GM12872 (cell line): ENCODE measurements at regions not wholly inside any gene's neighbourhood (a gene's known extent, or its start where the extent isn't known, plus 50 kb on each side); places are given as distances from the start of the nearest gene placed in this dataset.

Experiments used
- TF ChIP-seq, protein P1 (sequence below): IDR thresholded peaks from 3 replicates; pipeline ENCODE4 v1.5.1; 2011; ENCODE audit warnings: low read depth, mild to moderate bottlenecking, low read length, moderate library complexity; ENCODE audit not compliant: insufficient read depth

DNA sequence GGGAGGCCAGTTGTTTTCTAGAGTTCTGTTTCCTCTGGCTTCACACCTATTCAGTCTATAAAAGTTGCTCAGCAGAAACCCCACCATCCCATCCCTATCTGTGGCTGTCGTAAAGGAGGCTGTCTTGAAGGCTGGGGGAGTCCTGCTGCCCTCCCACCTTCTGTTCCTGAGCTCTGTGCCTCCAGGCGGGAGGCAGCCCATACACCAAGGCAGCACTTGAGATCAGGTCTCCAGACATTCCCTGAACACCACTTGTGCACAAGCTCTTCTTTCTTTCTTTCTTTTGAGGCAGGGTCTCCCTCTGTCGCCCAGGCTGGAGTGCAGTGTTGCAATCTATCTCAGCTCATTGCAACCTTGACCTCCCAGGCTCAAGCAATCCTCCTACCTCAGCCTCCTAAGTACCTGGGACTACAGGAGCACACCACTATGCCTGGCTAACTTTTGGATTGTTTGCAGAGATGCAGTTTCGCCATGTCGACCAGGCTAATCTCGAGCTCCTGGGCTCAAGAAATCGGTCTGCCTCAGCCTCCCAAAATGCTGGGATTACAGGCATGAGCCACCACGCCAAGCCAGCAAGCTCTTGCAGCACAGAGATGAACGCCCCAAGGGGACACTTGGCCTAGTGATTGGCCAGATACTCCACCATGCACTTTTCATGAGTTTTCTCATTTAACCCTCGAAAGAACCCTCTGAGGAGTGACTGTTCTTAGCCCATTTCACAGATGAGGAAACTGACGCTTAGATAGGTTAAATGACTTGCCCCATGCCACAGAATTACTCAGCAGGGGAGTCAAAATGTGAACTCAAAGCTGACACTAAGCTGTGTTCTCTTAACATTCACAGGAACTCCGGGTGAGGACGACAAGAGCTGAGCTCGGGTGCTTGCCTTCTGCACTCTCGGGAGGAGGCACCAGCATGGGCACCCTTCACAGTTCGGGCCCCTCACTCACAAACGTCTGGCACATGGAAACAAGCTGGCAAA lies 55.8 kb upstream of the ENPP6 start:
- TF ChIP-seq, protein P1, sequence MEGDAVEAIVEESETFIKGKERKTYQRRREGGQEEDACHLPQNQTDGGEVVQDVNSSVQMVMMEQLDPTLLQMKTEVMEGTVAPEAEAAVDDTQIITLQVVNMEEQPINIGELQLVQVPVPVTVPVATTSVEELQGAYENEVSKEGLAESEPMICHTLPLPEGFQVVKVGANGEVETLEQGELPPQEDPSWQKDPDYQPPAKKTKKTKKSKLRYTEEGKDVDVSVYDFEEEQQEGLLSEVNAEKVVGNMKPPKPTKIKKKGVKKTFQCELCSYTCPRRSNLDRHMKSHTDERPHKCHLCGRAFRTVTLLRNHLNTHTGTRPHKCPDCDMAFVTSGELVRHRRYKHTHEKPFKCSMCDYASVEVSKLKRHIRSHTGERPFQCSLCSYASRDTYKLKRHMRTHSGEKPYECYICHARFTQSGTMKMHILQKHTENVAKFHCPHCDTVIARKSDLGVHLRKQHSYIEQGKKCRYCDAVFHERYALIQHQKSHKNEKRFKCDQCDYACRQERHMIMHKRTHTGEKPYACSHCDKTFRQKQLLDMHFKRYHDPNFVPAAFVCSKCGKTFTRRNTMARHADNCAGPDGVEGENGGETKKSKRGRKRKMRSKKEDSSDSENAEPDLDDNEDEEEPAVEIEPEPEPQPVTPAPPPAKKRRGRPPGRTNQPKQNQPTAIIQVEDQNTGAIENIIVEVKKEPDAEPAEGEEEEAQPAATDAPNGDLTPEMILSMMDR: no peak

DNA sequence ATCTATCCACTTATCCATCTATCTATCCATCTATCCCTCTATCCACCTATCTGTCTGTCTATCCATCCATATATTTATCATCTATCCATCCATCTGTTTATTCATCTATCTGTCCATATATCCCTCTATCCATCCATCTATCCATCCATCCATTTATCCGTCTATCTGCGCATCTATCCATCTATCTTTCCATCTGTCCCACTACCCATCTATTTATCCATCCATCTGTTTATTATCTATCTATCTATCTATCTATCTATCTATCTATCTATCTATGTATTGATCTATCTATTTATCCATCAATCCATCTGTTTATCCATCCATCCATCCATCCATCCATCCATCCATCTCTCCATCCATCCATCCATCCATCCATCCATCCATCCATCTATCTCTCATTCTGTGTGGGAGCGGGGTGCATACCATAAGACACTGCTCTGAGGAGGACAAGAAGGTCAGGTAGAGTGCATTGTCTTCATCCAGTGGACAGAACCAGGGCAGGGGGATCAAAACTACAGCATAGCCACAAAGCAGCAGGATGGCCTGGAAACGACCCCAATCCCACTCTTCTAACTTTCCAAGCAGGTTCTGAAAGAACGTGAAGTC lies 53.2 kb upstream of the ENPP6 start:
- TF ChIP-seq, protein P1: no peak

DNA sequence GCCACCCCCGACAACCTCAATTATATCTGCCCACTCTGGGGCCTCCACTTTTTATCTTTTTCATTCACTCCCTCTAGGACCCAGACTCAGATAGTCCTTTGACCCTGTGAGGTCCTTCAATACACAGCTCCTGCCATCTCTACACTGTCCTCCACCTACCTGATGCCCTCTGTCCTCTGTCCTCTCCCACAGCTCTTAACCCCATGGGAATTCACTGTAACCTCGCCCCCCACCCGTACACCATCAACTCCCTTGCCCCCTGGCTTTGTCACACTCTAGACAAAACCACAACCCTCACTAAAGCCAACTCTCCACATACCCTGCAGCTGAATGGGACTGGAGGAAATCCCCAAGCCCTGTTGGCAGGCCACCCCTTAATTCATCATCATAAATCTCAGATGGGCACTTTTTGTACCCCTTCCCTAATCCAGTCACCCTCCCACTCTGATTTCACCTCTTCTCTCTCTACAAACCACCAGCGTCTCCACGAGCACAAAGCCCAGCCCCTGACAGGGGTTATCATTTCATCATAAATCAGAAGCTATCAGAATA lies 52.3 kb upstream of the ENPP6 start:
- TF ChIP-seq, protein P1: no peak

DNA sequence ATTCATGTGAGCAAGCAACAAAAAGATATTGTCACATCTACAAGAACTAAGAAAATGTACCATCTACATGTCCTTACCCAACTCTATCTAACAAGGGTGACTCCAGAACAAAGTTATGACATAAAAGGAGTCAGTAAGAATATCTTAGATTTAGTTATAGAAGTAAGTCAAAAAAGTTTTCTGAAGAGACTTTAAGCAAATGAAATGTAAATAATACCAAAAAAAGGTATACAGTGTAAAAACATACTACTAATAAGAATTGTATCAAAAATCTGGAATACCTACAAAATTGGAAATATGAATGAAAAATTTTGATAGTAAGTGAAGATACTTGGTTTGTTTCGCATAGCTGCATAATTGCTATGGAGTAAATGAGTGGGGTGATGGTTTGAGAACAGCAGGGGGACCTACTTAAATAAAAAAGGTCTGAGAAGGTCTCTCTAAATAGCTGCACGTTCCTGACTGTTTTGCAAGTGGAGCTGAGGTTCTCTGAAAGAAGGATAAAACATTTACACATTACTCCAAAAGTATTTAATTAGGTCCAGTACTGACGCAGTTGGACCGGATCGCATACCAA lies 51.0 kb upstream of the ENPP6 start:
- TF ChIP-seq, protein P1: no peak

DNA sequence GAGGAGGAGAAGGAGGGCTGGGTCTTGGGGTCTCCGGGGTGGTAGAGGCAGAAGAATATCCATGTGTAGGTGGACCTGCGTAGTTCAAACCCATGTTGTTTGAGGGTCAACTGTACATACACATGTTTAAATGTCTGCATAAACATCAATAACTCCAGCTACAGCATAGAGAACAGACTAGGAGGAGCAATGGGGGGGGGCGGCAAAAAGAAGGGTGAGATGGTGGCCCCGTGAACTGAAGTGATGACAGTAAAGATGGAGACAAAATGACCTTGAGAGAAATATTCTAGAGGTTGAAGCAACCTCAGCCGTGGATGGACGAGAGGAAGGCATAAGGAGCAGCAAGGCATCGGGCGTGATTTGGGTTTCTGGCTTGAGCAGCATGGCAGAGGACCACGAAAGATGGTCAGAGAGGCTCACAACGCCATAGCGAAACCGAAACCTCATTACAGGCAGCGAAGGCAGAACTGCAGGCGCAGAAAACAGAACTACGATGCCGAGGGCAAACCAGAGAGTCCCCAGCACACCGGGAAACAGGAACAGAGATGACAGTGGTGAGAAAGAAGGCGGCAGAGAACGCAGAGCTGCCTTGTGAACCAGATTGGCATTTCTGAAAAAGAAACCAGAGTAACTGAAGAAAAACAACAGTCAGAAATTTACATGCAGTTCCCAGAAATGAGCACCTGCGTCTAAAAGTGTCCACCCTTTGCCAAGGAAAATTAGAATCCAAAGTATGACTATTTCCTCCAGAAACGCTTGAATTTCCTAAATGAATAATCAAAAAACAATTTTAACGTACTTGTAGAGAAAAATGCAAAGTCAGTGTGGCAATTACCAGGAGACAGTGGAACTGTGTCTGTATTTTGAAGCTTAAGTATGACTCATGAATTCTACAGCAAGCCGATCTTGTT lies 50.3 kb upstream of the ENPP6 start:
- TF ChIP-seq, protein P1: no peak
